ENCODE measurements at regions not wholly inside any gene's neighbourhood (a gene's known extent, or its start where the extent isn't known, plus 50 kb on each side); places are given as distances from the start of the nearest gene placed in this dataset.
"Not testable (repeated sequence)": the region's sequence is repeated elsewhere in the genome, so short reads cannot be mapped to it uniquely, and the experiment has no call there.

- not testable (repeated sequence) for DNase-seq (ENCODE audit: low read depth, low spot score)
These were observed 105.0 kb upstream of the HMX1 start for GRCh38 chr4:8976466-8977128.

- not testable (repeated sequence) for DNase-seq (ENCODE audit: low read depth, low spot score)
These were observed 101.0 kb upstream of the HMX1 start for GRCh38 chr4:8972635-8973034.

DNA sequence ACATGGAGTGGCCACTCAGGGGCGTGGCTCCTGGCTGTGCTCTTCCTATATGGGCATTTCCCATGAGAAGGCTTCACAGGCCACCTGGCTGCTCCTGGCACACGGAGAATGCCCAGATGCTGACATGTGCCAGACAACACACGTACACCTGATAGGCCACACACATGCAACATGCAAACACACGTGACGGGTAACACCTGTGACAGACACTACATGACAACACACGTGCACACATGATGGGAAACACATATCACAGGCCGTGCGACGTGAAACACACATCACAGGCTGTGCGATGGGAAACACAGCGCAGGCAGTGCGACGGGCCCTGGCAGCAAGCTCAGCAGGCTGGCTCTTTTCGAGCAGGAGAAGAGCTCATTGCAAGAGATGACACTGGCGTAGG, 94.3 kb upstream of the HMX1 start:
- DNase-seq (ENCODE audit: low read depth, low spot score): not testable (repeated sequence)

GRCh38 chr4:8964201-8964788, 92.7 kb upstream of the HMX1 start:
- DNase-seq (ENCODE audit: low read depth, low spot score): not testable (repeated sequence)

- peak; percentile 10 for DNase-seq (ENCODE audit: low read depth, low spot score)
These were observed 91.9 kb upstream of the HMX1 start for GRCh38 chr4:8963533-8963932.

GRCh38 chr4:8961343-8961742, 89.7 kb upstream of the HMX1 start:
- peak; percentile 83 for DNase-seq (ENCODE audit: low read depth, low spot score)

GRCh38 chr4:8959471-8959870, 87.8 kb upstream of the HMX1 start:
- not testable (repeated sequence) for DNase-seq (ENCODE audit: low read depth, low spot score)

DNA sequence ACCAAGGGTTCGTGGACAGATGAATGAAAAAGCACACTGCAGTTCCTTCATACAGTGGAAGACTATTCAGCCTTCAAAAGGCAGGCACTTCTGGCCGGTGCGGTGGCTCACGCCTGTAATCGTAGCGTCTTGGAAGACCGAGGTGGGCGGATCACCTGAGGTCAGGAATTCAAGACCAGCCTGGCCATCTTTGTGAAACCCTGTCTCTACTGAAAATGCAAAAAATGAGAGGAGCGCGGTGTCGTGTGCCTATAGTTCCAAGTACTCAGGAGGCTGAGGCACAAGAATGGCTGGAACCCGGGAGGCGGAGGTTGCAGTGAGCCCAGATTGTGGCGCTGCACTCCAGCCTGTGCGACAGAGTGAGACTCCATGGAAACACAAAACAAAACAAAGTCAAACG, 82.4 kb upstream of the HMX1 start:
- not testable (repeated sequence) for DNase-seq (ENCODE audit: low read depth, low spot score)

DNA sequence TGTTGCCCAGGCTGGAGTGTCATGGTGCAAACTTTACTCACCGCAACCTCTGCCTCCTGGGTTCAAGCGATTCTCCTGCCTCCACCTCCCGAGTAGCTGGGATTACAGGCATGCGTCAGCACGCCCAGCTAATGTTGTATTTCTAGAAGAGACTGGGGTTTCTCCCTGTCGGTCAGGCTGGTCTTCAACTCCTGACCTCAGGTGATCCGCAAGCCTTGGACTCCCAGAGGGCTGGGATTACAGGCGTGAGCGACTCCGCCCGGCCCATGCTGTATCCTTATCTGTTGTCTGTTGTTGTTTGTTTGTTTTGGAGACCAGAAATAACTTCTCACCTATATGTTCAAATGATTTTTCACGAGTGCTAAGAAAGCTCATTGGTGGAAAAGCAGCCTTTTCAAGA, 81.2 kb upstream of the HMX1 start:
- not testable (repeated sequence) for DNase-seq (ENCODE audit: low read depth, low spot score)

- DNase-seq (ENCODE audit: low read depth, low spot score): not testable (repeated sequence)
These were observed 80.5 kb upstream of the HMX1 start for GRCh38 chr4:8952109-8952508.

- peak; percentile 23 for DNase-seq (ENCODE audit: low read depth, low spot score)
These were observed 73.9 kb upstream of the HMX1 start for GRCh38 chr4:8945506-8945905.

GRCh38 chr4:8943367-8943766, 71.7 kb upstream of the HMX1 start:
- not testable (repeated sequence) for DNase-seq (ENCODE audit: low read depth, low spot score)

DNA sequence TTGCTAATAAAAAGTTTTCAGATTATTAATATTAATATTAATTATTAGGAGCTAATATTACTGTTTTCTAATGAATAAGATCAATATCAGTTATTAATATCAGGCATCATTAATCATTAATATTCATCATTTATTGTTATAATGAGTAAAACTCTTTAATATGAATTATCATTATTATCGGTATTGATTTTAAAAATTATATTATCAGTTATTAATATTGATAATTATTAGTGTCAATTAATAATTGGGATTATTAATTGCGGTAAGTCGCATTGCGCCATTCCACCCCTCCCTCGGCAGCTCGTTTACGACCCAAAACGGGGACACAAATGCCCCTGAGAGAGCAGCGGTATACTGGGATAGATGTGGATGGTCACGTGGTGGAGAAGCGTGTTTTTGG, 70.4 kb upstream of the HMX1 start:
- not testable (repeated sequence) for DNase-seq (ENCODE audit: low read depth, low spot score)

DNA sequence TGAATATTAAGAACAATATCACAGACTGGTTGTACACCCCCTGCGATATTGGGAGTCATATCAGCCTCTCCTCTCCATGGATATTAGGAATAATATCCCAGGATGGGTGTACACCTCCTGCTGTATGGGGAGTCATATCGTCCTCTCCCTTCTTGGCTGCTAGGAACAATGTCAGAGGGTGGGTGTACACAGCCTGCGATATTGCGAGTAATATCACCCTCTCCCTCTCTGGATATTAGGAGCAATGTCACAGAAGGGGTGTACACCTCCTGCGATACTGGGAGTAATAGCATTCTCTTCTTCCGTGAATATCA, 69.8 kb upstream of the HMX1 start:
- DNase-seq (ENCODE audit: low read depth, low spot score): not testable (repeated sequence)

- DNase-seq (ENCODE audit: low read depth, low spot score): peak; percentile 60
These were observed 69.3 kb upstream of the HMX1 start for GRCh38 chr4:8940792-8941491.

GRCh38 chr4:8939840-8940742, 68.5 kb upstream of the HMX1 start:
- DNase-seq (ENCODE audit: low read depth, low spot score): no peak

- no peak for DNase-seq (ENCODE audit: low read depth, low spot score)
These were observed 67.7 kb upstream of the HMX1 start for GRCh38 chr4:8939160-8939839.

- DNase-seq (ENCODE audit: low read depth, low spot score): no peak
These were observed 67.0 kb upstream of the HMX1 start for GRCh38 chr4:8938623-8939022.

- no peak for DNase-seq (ENCODE audit: low read depth, low spot score)
These were observed 66.5 kb upstream of the HMX1 start for GRCh38 chr4:8938137-8938536.

- no peak for DNase-seq (ENCODE audit: low read depth, low spot score)
These were observed 61.2 kb upstream of the HMX1 start for GRCh38 chr4:8932884-8933283.

DNA sequence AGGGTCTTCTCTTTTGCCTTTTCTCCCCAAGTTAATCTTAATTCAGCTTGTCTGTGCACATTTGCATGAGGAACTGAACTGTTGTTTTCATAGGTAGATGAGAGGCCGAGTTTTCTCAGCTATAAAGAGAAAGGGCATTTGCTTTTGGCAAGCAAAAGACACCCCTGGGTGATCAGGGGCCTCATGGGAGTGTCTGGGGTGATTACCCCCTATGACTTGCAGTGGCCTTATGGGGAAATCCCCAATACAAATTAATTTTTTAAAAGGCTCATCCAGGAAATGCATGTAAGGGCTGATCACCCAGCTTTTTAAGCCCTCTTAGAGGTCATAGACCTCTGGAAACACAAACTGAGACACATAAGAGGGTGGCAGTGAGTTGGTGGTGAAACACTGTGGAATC, 56.4 kb upstream of the HMX1 start:
- DNase-seq (ENCODE audit: low read depth, low spot score): no peak

Measured in ELF-1 (cell line).